DOHH2 (cell line): ENCODE measurements at regions not wholly inside any gene's neighbourhood (a gene's known extent, or its start where the extent isn't known, plus 50 kb on each side); places are given as distances from the start of the nearest gene placed in this dataset.

Experiments used
- H3F3A ChIP-seq: fragments of 200-600 bp; sonication (generic), shearing (Covaris generic); 2 replicates; pipeline ENCODE4 v1.6.0; 2016; ENCODE audit warnings: antibody characterized with exemption, mild to moderate bottlenecking; ENCODE audit not compliant: control insufficient read depth, insufficient read depth
- H3K27ac ChIP-seq: fragments of 200-600 bp; sonication (generic); 2 replicates; pipeline ENCODE4 v1.5.1; 2014; ENCODE audit warnings: low read depth, mild to moderate bottlenecking, low read length, moderate library complexity
- H3K27me3 ChIP-seq: fragments of 200-600 bp; sonication (generic); 2 replicates; pipeline ENCODE4 v1.6.1; 2014; ENCODE audit warnings: mild to moderate bottlenecking, low read length, mixed read lengths; ENCODE audit not compliant: control insufficient read depth
- H3K36me3 ChIP-seq: fragments of 200-600 bp; sonication (generic); 2 replicates; pipeline ENCODE4 v1.6.1; 2014; ENCODE audit warnings: mild to moderate bottlenecking, low read length, moderate library complexity, mixed read lengths; ENCODE audit not compliant: control insufficient read depth
- H3K4me1 ChIP-seq: fragments of 200-600 bp; sonication (generic); 2 replicates; pipeline ENCODE4 v1.6.1; 2014; ENCODE audit warnings: mild to moderate bottlenecking, low read length, mixed read lengths; ENCODE audit not compliant: control insufficient read depth
- H3K4me2 ChIP-seq: fragments of 200-600 bp; sonication (generic); 2 replicates; pipeline ENCODE4 v1.6.0; 2014; ENCODE audit warnings: mild to moderate bottlenecking, low read length, moderate library complexity
- H3K4me3 ChIP-seq: fragments of 200-600 bp; sonication (generic); 2 replicates; pipeline ENCODE4 v1.5.1; 2014; ENCODE audit warnings: mild to moderate bottlenecking, low read length, mixed read lengths
- H3K79me2 ChIP-seq: fragments of 200-600 bp; sonication (generic); 2 replicates; pipeline ENCODE4 v1.6.1; 2014; ENCODE audit warnings: mild to moderate bottlenecking, low read length, mixed read lengths; ENCODE audit not compliant: control insufficient read depth
- H3K9me2 ChIP-seq: fragments of 200-600 bp; sonication (generic); replicated peaks from 2 replicates; pipeline ENCODE4 v1.6.1; 2014; ENCODE audit warnings: mild to moderate bottlenecking, low read length, mixed read lengths; ENCODE audit not compliant: control insufficient read depth
- H3K9me3 ChIP-seq: fragments of 200-600 bp; sonication (generic); 2 replicates; pipeline ENCODE4 v1.6.1; 2014; ENCODE audit warnings: antibody characterized with exemption, low read length, mixed read lengths; ENCODE audit not compliant: control insufficient read depth, insufficient read depth
- H4K20me1 ChIP-seq: fragments of 200-600 bp; sonication (generic); 2 replicates; pipeline ENCODE4 v1.6.0; 2014; ENCODE audit warnings: low read depth, mild to moderate bottlenecking, antibody characterized with exemption, low read length, moderate library complexity; ENCODE audit not compliant: control insufficient read depth, insufficient read depth
- EZH2phosphoT487 ChIP-seq: fragments of 200-600 bp; sonication (generic); IDR thresholded peaks from 2 replicates; pipeline ENCODE4 v1.6.1; 2017; ENCODE audit warnings: borderline replicate concordance, mild to moderate bottlenecking, antibody characterized with exemption, low read length, moderate library complexity, mixed read lengths
- TF ChIP-seq, protein P1 (sequence below): fragments of 200-600 bp; sonication (generic); IDR thresholded peaks from one replicate; pipeline ENCODE4 v1.5.1; 2014; ENCODE audit warnings: antibody characterized with exemption, mild to moderate bottlenecking, low read depth, low read length; ENCODE audit not compliant: poor library complexity, severe bottlenecking

DNA sequence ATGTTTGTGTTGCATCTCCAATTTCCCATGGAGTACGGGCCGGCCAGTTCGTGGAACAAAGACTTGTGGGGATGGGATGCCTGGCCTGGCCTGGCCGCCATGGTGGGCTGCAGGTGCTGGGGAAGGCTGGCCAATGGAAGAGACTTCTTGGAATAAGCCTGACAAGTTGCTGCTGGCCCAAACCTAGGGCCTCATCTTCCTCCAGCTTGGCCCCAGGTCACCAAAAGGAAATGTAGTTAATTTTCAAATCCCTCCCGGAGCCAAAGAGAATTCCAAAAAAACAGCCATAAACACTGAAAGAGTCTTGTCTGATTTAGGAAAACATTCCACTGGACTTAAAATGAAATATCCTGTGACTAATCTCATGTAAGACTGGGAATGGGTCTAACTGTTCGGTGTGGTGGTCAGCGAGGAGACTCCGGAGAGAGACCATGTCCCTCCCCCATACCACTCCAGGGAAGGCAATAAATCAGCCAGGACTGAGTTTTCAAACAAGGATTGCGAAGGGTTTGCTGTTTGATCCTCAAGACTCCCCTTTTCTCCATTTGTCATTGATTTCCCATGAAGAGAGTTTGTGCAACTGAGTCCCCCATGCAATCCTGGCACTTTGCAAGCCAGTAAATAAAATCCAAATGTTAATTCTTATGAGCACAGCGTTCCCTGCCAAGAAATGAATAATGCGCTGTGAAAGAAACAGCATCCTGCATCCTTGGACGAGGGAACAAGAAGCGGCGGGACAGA is 128.7 kb upstream of the HABP2 start:
- Histone ChIP-seq H4K20me1 (no peaks in the 10 kb centered on the region), H3K4me2 (no peak overlapping the region), H3K36me3 (no peaks in the 10 kb centered on the region), H3K79me2 (no peaks in the 10 kb centered on the region), H3K9me2 (no peaks in the 10 kb centered on the region), H3K27ac (no peak overlapping the region), H3K4me1 (no peaks in the 10 kb centered on the region), H3F3A (no peaks in the 10 kb centered on the region), H3K27me3 (no peaks in the 10 kb centered on the region), H3K4me3 (no peak overlapping the region), H3K9me3 (no peaks in the 10 kb centered on the region; the same call in 1 of the 2 replicates)
- TF ChIP-seq, protein P1, sequence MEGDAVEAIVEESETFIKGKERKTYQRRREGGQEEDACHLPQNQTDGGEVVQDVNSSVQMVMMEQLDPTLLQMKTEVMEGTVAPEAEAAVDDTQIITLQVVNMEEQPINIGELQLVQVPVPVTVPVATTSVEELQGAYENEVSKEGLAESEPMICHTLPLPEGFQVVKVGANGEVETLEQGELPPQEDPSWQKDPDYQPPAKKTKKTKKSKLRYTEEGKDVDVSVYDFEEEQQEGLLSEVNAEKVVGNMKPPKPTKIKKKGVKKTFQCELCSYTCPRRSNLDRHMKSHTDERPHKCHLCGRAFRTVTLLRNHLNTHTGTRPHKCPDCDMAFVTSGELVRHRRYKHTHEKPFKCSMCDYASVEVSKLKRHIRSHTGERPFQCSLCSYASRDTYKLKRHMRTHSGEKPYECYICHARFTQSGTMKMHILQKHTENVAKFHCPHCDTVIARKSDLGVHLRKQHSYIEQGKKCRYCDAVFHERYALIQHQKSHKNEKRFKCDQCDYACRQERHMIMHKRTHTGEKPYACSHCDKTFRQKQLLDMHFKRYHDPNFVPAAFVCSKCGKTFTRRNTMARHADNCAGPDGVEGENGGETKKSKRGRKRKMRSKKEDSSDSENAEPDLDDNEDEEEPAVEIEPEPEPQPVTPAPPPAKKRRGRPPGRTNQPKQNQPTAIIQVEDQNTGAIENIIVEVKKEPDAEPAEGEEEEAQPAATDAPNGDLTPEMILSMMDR: no peak
- TF ChIP-seq EZH2phosphoT487: no peak

DNA sequence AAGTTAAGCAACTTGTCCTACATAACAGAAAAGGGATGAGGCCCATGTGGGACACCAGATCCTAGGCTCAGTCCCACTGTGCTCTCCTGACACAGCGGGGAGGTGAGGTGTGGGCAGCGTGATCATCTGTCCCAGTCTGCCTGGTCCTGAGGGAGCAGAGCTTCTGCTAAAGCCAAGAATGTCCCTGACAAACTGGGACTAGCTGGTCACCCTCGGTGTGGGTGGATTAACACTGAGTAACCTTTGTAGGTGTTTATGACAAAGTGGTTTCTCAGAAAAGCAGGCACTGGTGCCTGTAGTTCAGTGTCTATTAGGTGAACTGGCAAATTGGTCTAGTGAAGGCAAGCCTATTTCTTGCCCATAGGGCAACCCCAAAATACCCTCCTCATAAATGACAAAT is 127.8 kb upstream of the HABP2 start:
- H3K4me2 ChIP-seq: no peak overlapping the region
- H3K79me2 ChIP-seq: no peaks in the 10 kb centered on the region
- no peak overlapping the region for H3K27ac ChIP-seq
- no peaks in the 10 kb centered on the region for H3K9me2 ChIP-seq
- no peaks in the 10 kb centered on the region for H3K36me3 ChIP-seq
- H3K4me1 ChIP-seq: no peaks in the 10 kb centered on the region
- no peaks in the 10 kb centered on the region for H4K20me1 ChIP-seq
- TF ChIP-seq EZH2phosphoT487: no peak
- TF ChIP-seq, protein P1: no peak
- no peaks in the 10 kb centered on the region for H3F3A ChIP-seq
- H3K27me3 ChIP-seq: no peaks in the 10 kb centered on the region
- H3K4me3 ChIP-seq: no peak overlapping the region
- H3K9me3 ChIP-seq: no peaks in the 10 kb centered on the region; the same call in 1 of the 2 replicates

DNA sequence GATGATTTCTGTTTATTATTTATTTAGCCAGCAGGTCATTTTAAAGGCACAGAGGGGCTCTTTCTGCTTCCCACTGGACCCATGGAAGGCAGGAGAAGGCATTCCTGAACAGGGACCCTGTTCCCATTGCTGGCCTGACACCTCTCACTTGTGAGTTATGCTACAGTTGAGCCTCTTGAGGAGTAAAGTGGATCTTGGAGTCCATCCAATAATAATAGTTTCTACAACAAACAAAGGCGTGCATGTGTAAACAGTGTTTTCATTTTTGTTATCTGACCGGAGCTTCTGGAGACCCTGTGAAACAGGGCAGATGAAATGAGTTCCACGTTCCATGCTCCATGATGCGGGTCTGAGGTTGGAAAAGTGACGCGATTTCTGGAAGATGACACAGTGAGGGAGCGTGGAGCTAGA is 127.3 kb upstream of the HABP2 start:
- H3K79me2 ChIP-seq: no peaks in the 10 kb centered on the region
- no peaks in the 10 kb centered on the region for H3K9me2 ChIP-seq
- H3F3A ChIP-seq: no peaks in the 10 kb centered on the region
- no peak for TF ChIP-seq EZH2phosphoT487
- TF ChIP-seq, protein P1: no peak
- no peak overlapping the region for H3K4me3 ChIP-seq
- H3K27ac ChIP-seq: no peak overlapping the region
- H4K20me1 ChIP-seq: no peaks in the 10 kb centered on the region
- no peak overlapping the region for H3K4me2 ChIP-seq
- no peaks in the 10 kb centered on the region for H3K4me1 ChIP-seq
- no peaks in the 10 kb centered on the region for H3K36me3 ChIP-seq
- no peaks in the 10 kb centered on the region for H3K27me3 ChIP-seq
- H3K9me3 ChIP-seq: no peaks in the 10 kb centered on the region; the same call in 1 of the 2 replicates
